Stimulated activated effector memory CD8-positive, alpha-beta T cell treated with anti-CD3 and anti-CD28 coated beads, Interleukin-12 subunit alpha, Interleukin-12 subunit beta, amount 100 ng/mL, for 72 hours (primary cell): ENCODE measurements at regions not wholly inside any gene's neighbourhood (a gene's known extent, or its start where the extent isn't known, plus 50 kb on each side); places are given as distances from the start of the nearest gene placed in this dataset.
"Not testable (repeated sequence)": the region's sequence is repeated elsewhere in the genome, so short reads cannot be mapped to it uniquely, and the experiment has no call there.

Experiments
- ATAC-seq: fragments of 150-1000 bp; cut with Tn5 transposase; 2 replicates; pipeline ENCODE4 v1.10.0; 2021
- DNase-seq, 2 donors: peaks; one replicate each; pipeline ENCODE4 v3.0.0; 2021 to 2022; ENCODE audit warnings: low spot score in 2 of 2
- H3K27ac Mint-ChIP-seq: one replicate; pipeline ENCODE4 v1.8.0; 2022; ENCODE audit warnings: mild to moderate bottlenecking, mixed read lengths
- H3K36me3 Mint-ChIP-seq: one replicate; pipeline ENCODE4 v1.8.0; 2022; ENCODE audit warnings: mild to moderate bottlenecking, mixed read lengths
- H3K4me1 Mint-ChIP-seq: one replicate; pipeline ENCODE4 v1.8.0; 2022; ENCODE audit warnings: mixed read lengths
- H3K4me3 Mint-ChIP-seq: one replicate; pipeline ENCODE4 v1.8.0; 2022; ENCODE audit warnings: mild to moderate bottlenecking, mixed read lengths
- H3K9me3 Mint-ChIP-seq: one replicate; pipeline ENCODE4 v1.8.0; 2022; ENCODE audit warnings: mixed read lengths

- H3K27ac Mint-ChIP-seq = peak overlapping the region; percentile 43
- H3K4me1 Mint-ChIP-seq, ATAC-seq, DNase-seq, H3K9me3 Mint-ChIP-seq, H3K4me3 Mint-ChIP-seq, H3K36me3 Mint-ChIP-seq: not testable (repeated sequence)
These were observed 174.0 kb upstream of the EEPD1 start for GRCh38 chr7:35978816-35979640.

GRCh38 chr7:35982600-35982999, 170.5 kb upstream of the EEPD1 start:
- Mint-ChIP-seq H3K9me3 (no peaks in the 10 kb centered on the region), H3K36me3 (no peaks in the 10 kb centered on the region), H3K4me1 (no peaks in the 10 kb centered on the region), H3K4me3 (no peak overlapping the region), H3K27ac (no peak overlapping the region)
- DNase-seq = no peak
- ATAC-seq = no peak

GRCh38 chr7:35983626-35984025, 169.4 kb upstream of the EEPD1 start:
- Mint-ChIP-seq H3K27ac (peak overlapping the region; percentile 52), H3K36me3 (no peaks in the 10 kb centered on the region), H3K9me3 (no peaks in the 10 kb centered on the region), H3K4me3 (no peak overlapping the region), H3K4me1 (no peaks in the 10 kb centered on the region)
- no peak for ATAC-seq
- no peak for DNase-seq

- ATAC-seq = peak; percentile 93
- Mint-ChIP-seq H3K4me3 (no peak overlapping the region), H3K9me3 (no peaks in the 10 kb centered on the region), H3K36me3 (no peaks in the 10 kb centered on the region), H3K4me1 (no peaks in the 10 kb centered on the region), H3K27ac (no peak overlapping the region)
- DNase-seq = peak; percentile 44 to 77
These were observed 167.8 kb upstream of the EEPD1 start for GRCh38 chr7:35985126-35985754.

GRCh38 chr7:35987016-35987415, 166.0 kb upstream of the EEPD1 start:
- no peak overlapping the region for H3K27ac Mint-ChIP-seq
- H3K4me3 Mint-ChIP-seq = no peak overlapping the region
- H3K4me1 Mint-ChIP-seq = peaks cover 6% of the 10 kb centered on the region
- ATAC-seq (no peak), DNase-seq (no peak)
- no peaks in the 10 kb centered on the region for H3K36me3 Mint-ChIP-seq
- no peaks in the 10 kb centered on the region for H3K9me3 Mint-ChIP-seq

- Mint-ChIP-seq H3K4me3 (no peak overlapping the region), H3K27ac (no peak overlapping the region), H3K36me3 (no peaks in the 10 kb centered on the region), H3K9me3 (no peaks in the 10 kb centered on the region), H3K4me1 (peaks cover 6% of the 10 kb centered on the region)
- no peak for ATAC-seq
- DNase-seq = no peak
These were observed 164.9 kb upstream of the EEPD1 start for GRCh38 chr7:35988105-35988504.

- H3K4me1 Mint-ChIP-seq = peaks cover 6% of the 10 kb centered on the region
- DNase-seq (no peak), ATAC-seq (no peak)
- H3K9me3 Mint-ChIP-seq = no peaks in the 10 kb centered on the region
- no peak overlapping the region for H3K4me3 Mint-ChIP-seq
- H3K27ac Mint-ChIP-seq = no peak overlapping the region
- H3K36me3 Mint-ChIP-seq = no peaks in the 10 kb centered on the region
These were observed 164.2 kb upstream of the EEPD1 start for GRCh38 chr7:35988818-35989217.

GRCh38 chr7:35991511-35992232, 161.4 kb upstream of the EEPD1 start:
- no peak for ATAC-seq
- no peak for DNase-seq
- Mint-ChIP-seq H3K9me3 (no peaks in the 10 kb centered on the region), H3K4me1 (peaks cover 6% of the 10 kb centered on the region), H3K4me3 (no peak overlapping the region), H3K36me3 (no peaks in the 10 kb centered on the region), H3K27ac (no peak overlapping the region)

- H3K27ac Mint-ChIP-seq = no peak overlapping the region
- ATAC-seq = no peak
- peaks cover 6% of the 10 kb centered on the region for H3K4me1 Mint-ChIP-seq
- no peak overlapping the region for H3K4me3 Mint-ChIP-seq
- H3K36me3 Mint-ChIP-seq = no peaks in the 10 kb centered on the region
- H3K9me3 Mint-ChIP-seq = no peaks in the 10 kb centered on the region
- no peak for DNase-seq
These were observed 160.6 kb upstream of the EEPD1 start for GRCh38 chr7:35992436-35992835.

- ATAC-seq (no peak), DNase-seq (no peak)
- no peaks in the 10 kb centered on the region for H3K9me3 Mint-ChIP-seq
- no peak overlapping the region for H3K27ac Mint-ChIP-seq
- peaks cover 6% of the 10 kb centered on the region for H3K4me1 Mint-ChIP-seq
- H3K36me3 Mint-ChIP-seq = no peaks in the 10 kb centered on the region
- H3K4me3 Mint-ChIP-seq = no peak overlapping the region
These were observed 159.9 kb upstream of the EEPD1 start for GRCh38 chr7:35993113-35993512.

- Mint-ChIP-seq H3K27ac (no peak overlapping the region), H3K4me1 (peaks cover 6% of the 10 kb centered on the region), H3K4me3 (no peak overlapping the region), H3K9me3 (no peaks in the 10 kb centered on the region), H3K36me3 (no peaks in the 10 kb centered on the region)
- DNase-seq (no peak), ATAC-seq (no peak)
These were observed 159.1 kb upstream of the EEPD1 start for GRCh38 chr7:35993676-35994606.

- H3K9me3 Mint-ChIP-seq = no peaks in the 10 kb centered on the region
- no peak for ATAC-seq
These were observed 157.7 kb upstream of the EEPD1 start for GRCh38 chr7:35995334-35995733.

GRCh38 chr7:35998481-35998880, 154.6 kb upstream of the EEPD1 start:
- H3K4me3 Mint-ChIP-seq = no peak overlapping the region
- no peak overlapping the region for H3K27ac Mint-ChIP-seq
- H3K4me1 Mint-ChIP-seq = no peaks in the 10 kb centered on the region
- no peak for ATAC-seq
- H3K9me3 Mint-ChIP-seq = no peaks in the 10 kb centered on the region
- DNase-seq = no peak
- H3K36me3 Mint-ChIP-seq = no peaks in the 10 kb centered on the region

More at GRCh38 chr7:35995334-35995733, 157.7 kb upstream of the EEPD1 start:
- H3K27ac Mint-ChIP-seq = no peak overlapping the region
- H3K4me3 Mint-ChIP-seq = no peak overlapping the region
- H3K4me1 Mint-ChIP-seq = peaks cover 6% of the 10 kb centered on the region
- no peaks in the 10 kb centered on the region for H3K36me3 Mint-ChIP-seq
- DNase-seq = no peak

- no peaks in the 10 kb centered on the region for H3K4me1 Mint-ChIP-seq
- no peak overlapping the region for H3K4me3 Mint-ChIP-seq
- DNase-seq (no peak), ATAC-seq (no peak)
- no peaks in the 10 kb centered on the region for H3K9me3 Mint-ChIP-seq
- no peak overlapping the region for H3K27ac Mint-ChIP-seq
- H3K36me3 Mint-ChIP-seq = no peaks in the 10 kb centered on the region
These were observed 151.5 kb upstream of the EEPD1 start for GRCh38 chr7:36001546-36001945.

- ATAC-seq (no peak), DNase-seq (no peak)
- Mint-ChIP-seq H3K9me3 (no peaks in the 10 kb centered on the region), H3K4me1 (no peaks in the 10 kb centered on the region), H3K36me3 (no peaks in the 10 kb centered on the region), H3K27ac (no peak overlapping the region), H3K4me3 (no peak overlapping the region)
These were observed 150.2 kb upstream of the EEPD1 start for GRCh38 chr7:36002900-36003299.
